DOHH2 (cell line): ENCODE measurements at regions not wholly inside any gene's neighbourhood (a gene's known extent, or its start where the extent isn't known, plus 50 kb on each side); places are given as distances from the start of the nearest gene placed in this dataset.

Experiments
- CTCF ChIP-seq: fragments of 200-600 bp; sonication (generic); IDR thresholded peaks from one replicate; pipeline ENCODE4 v1.5.1; 2014; ENCODE audit warnings: antibody characterized with exemption, mild to moderate bottlenecking, low read depth, low read length; ENCODE audit not compliant: poor library complexity, severe bottlenecking
- EZH2phosphoT487 ChIP-seq: fragments of 200-600 bp; sonication (generic); IDR thresholded peaks from 2 replicates; pipeline ENCODE4 v1.6.1; 2017; ENCODE audit warnings: borderline replicate concordance, mild to moderate bottlenecking, antibody characterized with exemption, low read length, moderate library complexity, mixed read lengths

GRCh38 chr10:111837086-111837485 lies 346.5 kb downstream of the GPAM start:
- TF ChIP-seq CTCF (no peak), EZH2phosphoT487 (no peak)
